ENCODE measurements at regions not wholly inside any gene's neighbourhood (a gene's known extent, or its start where the extent isn't known, plus 50 kb on each side); places are given as distances from the start of the nearest gene placed in this dataset.
"Not testable (repeated sequence)": the region's sequence is repeated elsewhere in the genome, so short reads cannot be mapped to it uniquely, and the experiment has no call there.

DNA sequence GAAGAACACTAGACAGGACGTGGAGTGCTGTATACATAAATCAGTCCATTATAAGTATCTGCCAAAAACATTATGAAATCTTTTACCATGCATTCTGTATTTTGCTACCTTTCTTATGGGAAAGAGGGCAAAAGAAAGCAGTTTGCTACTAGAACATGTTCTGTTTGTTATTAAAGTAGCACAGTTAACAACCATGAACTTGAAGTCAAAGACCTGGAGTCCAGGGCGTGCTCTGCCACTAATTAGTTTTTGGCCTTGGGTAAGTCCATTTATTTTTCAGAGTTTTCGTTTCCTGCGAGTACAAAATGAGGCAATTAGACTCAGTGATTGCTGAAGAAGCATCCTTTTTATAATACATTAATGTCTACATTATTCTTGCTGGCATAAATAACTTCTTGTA lies 143.3 kb upstream of the AGTR1 start:
- DNase-seq (ENCODE audit: low read depth in 3 of 3): no peak

DNA sequence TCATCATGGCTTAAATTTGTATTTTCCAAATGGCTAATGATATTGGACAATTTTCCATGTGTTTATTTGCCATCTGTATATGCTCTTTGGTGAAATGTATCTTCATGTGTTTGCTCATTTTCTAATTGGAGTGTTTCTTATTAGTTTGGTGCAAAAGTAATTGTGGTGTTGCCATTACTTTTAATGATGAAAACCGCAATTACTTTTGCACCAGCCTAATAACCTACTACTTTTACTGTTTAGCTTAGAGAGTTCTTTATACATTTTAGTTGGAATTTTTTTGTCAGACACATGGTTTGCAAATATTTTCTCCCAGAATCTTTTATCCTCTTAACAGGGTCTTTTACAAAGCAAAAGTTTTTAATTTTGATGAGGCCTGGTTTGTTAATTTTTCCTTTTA lies 141.0 kb upstream of the AGTR1 start:
- no peak for DNase-seq (ENCODE audit: low read depth in 3 of 3)

DNA sequence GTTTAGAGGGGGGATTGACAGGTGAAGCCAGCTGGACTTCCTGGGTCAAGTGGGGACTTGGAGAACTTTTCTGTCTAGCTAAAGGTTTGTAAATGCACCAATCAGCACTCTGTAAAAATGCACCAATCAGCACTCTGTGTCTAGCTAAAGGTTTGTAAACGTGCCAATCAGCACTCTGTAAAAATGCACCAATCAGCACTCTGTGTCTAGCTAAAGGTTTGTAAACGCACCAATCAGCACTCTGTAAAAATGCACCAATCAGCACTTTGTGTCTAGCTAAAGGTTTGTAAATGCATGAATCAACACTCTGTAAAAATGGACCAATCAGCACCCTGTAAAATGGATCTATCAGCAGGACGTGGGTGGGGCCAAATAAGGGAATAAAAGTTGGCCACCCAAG lies 120.1 kb upstream of the AGTR1 start:
- not testable (repeated sequence) for DNase-seq (ENCODE audit: low read depth in 3 of 3)

DNA sequence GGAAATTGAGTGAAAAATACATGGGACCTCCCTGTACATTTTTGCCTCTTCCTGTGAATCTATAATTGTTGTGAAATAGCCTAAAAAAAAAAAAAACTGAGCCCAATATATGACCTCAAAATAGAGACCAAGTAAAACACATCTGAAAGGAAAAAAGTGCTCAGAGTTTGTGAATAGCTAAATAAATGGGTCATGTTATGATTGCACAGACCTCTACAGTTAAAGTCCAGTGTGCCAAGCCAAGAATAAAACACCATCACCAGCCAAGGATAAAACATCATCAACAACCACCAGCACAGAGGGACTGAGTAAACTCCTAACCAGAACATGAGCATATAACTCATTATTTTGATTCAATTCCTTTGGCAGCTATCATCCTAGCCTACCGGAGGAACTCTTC lies 115.6 kb upstream of the AGTR1 start:
- DNase-seq (ENCODE audit: low read depth in 3 of 3): no peak

DNA sequence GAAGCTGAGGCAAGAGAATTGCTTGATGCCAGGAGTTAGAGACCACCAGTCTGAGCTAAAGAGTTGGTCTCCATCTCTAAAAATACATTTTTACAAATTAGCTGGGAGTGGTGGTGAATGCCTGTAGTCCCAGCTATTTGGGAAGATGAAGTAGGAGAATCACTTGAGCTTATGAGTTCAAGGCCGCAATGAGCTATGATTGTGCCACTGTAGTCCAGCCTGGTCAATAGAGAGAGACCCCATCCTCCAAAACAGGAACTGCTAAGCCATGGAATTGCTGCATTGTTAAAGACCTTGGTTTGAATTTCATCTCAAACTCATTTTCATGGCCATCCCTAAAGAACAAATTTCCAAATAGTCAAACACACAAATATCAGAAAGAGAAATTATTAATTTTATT lies 113.9 kb upstream of the AGTR1 start:
- DNase-seq (ENCODE audit: low read depth in 3 of 3): no peak

DNA sequence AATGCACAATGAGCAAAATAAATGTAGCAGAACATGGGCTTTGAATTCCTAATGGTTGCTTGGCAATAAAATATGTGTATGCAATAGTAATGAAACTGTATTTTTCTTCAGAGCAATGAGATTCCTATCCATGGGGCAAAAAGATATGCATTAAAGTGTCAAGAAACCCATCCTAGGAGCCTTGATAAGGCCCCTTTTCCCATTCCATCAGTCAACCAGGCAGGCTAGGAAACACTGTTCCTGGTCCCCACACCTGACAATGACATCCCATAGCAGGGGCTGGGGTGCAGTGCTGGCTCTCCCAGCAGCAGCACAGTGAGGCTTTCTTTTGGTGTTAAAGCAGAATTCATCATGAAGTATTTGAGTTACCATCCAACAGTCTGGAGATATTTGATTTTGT lies 113.3 kb upstream of the AGTR1 start:
- no peak for DNase-seq (ENCODE audit: low read depth in 3 of 3)

DNA sequence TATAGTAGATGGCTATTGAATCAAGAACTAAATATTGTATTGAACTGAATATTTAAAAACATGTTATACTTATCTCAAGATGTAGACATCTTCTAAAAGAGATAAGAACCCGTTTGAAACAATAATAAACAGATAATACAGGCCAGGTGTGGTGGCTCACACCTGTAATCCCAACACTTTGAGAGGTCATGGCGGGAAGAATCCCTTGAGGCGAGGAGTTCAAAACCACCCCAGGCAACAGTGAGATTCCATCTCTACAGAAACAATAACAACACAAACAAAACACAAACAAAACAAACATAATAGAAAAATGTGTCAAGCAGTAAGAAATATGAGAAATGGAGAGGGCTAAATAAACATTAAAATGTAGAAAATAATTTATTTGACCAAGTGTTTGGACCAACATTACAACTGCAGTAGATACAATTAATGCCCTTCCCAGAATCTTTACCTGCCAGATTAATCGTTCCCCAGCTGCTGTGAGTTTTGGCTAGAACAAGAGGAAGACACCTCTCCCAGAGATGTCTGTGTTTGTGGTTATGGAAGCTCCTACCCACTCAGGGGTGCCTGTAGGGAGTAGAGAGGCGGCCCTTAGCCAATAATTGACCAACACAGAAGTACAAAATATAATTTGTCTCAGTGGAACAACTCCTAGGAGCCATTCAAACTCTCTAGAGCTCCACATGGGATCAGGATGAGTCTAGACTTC lies 111.9 kb upstream of the AGTR1 start:
- DNase-seq (ENCODE audit: low read depth in 3 of 3): no peak

DNA sequence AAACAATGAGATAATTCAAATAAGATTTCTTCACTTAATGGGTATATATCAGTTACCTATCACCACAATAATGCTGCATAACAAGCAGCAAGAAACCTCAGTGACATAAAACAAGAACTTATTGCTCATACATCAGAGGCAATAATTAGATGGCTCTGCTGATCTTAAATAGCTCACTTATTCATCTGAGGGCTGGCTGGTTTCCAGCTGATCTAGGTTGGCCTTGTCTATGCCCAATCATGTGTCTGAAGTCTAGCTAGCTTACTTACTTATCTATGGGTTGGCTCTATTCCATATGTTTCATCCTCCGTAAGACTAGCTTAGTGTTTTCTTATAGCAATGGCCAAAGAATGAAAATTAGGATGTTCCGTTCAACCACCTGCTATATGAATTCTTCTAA lies 109.4 kb upstream of the AGTR1 start:
- no peak for DNase-seq (ENCODE audit: low read depth in 3 of 3)

DNA sequence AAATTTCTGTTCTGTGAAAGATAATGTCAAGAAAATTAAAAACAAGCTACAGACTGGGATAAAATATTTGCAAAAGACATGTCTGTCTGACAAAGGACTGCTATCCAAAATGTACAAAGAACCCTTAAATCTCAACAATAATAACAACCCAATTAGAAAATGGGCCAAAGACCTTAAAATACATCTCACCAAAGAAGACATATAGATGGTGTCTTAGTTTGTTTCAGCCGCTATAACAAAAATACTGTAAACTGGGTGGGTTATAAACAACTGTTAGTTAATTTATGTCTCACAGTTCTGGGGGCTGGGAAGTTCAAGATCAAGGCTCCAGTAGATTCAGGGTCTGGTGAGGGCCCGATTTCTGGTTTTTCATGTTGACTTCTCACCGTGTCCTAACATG lies 106.2 kb upstream of the AGTR1 start:
- DNase-seq (ENCODE audit: low read depth in 3 of 3): no peak

DNA sequence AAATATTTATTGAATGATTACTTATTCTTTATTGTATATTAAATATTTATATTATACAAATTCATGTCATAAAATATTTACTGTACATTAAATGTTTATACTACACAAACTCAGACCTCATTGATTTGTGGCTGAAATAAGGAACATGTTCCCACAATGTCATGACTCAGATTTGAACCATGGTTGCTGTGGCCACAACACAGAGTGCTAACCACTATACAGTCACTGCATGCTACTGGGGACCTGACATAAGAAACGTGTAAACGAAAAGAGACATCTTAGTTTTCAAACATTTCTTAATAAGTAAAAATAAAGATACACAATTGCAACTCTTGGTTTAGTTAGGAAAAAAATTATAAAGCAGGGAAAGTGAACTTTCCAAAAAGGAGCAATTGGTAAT lies 99.1 kb upstream of the AGTR1 start:
- DNase-seq (ENCODE audit: low read depth in 3 of 3): no peak

DNA sequence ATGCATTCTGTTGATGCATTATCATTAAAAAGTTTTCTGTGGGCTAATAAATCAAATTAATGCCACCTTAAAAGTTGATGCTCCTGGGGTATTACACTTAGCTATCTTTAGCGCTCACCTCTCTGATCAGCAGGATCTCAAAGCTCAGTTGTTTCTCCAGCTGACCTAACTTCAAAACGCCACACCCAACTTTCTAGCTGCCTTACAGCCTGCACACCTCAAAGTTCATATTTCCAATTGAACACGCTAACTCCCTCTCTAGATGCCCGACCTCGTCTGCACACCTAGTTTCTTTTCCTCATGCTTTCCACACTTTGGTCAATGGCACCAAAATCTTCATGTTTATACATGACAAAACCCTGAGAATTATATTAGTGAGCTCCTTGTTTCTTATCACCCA lies 98.2 kb upstream of the AGTR1 start:
- DNase-seq (ENCODE audit: low read depth in 3 of 3): no peak

DNA sequence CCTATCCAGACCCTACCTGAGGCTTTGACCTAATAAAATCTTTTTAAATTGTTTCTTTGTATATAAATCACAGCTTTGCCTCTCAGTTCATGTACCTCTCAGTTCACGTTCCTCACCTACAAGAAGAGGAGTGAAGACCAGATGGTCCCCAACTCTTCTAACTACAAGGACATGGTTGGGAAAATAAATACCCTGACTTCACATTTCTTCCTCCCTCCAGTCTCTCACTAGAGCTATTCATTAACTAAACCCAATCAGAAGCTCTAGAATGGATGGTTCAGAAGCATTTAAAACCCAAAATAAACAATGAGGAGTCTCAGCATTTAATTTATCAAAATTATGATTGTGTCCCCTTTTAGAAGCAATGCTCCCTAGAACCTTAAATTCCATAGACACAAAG lies 97.3 kb upstream of the AGTR1 start:
- DNase-seq (ENCODE audit: low read depth in 3 of 3): no peak

DNA sequence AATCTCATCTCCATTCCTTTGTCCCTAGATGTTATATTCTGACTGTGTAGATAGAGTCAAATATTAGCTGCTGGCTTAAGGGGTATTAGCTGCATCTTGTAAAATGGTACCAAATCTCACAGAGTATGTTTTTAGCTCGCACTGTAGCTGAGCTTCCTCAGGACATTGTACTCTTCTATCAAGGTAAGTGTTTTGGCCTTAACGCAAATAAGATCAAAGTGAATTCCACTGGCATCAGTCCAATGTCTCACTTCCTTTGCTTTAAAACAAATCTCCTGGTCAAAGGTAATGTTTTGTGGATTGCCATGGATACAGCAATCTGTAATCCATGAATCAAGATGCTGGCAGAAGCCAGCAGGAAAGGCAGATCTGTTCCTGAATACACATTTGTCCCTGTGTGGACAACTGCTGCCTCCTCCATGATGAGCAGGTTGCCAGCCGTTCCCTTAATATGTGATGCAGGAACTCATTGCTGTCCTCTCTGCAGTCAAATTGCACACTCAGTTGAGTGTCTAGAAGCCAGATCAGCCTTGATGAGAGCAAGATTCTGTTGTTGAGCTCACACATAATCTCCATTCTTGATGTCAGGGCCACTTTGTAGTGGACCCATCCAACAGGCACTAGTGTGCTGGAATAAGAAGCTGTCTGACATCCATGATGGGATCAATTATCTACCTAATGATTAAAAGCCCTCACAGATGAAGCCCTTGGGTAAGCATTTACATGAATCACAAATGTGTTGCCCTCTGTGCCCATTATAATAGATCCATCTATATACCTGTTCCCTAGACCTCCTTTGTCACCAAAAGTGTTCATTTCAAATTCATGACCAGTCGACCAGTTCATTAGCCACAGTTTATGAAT lies 96.6 kb upstream of the AGTR1 start:
- DNase-seq (ENCODE audit: low read depth in 3 of 3): no peak

DNA sequence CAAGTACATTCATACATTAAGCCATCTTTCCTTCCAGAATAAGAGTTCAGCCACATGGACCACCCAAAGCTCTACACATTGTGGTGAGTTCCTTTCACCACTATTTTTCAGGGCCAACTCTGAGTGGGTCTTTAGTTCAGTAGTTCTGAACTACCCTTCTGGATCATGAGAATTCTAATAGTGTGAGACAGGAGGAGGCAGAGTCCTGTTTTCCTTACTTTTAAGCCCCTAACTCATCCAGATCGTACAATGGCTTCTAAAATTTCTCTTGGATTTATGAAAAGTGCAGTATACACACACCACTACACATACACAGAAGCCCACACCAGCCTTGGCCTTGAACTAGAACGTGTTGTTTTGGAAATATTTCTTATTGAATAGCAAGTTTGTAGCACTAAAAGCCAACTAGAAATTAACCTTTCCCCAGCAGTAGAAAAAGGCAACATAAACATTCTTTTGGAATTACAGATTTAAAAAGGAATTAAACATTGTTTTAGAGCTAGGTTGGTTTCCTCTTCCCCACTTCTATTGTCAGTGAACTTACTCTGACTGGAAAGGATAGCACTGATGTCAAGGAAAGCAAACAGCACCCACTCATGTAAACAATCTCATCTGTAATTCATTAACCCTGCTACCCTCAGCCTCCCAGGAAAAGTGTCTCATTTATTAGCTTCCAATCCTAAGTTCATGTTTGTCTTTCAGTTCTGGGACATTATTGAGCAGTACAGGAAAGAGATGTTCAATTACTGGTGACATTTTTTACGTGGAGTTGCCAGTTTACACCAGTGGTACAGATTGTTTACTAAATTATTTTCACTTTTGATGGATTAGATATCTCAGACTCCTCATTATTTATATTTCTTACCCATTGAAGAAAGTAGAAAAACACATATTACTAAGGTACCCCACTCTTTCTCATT lies 95.7 kb upstream of the AGTR1 start:
- DNase-seq (ENCODE audit: low read depth in 3 of 3): no peak

DNA sequence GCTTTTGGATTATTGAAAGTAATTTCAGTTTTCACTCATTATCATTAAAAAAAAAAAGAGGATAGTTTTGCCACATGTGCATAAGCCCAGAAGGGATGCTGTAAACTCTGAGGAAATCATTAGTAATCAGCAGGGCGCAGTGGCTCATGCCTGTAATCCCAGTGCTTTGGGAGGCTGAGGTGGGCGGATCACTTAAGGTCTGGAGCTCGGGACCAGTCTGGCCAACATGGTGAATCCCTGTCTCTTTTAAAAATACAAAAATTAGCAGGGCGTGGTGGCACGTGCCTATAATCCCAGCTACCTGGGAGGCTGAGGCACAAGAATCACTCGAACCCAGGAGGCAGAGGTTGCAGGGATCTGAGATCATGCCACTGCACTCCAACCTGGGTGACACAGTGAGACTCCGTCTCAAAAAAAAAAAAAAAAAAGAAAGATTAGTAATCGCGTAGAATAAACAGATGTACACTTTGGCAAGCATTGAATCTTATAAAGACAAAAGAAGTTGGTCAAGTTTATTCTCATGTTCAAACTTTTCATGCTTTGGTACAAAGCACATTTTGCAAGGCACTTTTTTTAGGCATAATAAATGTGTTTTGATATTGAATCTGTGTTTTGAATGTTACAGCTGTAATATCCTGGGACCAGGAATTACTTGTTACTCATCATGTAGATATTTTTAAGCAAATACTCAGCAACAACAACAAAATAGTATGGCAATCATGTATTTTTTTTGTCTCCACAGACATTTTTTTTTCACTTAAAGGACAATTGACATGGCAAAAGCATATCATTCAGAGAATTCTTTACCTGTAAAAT lies 93.2 kb upstream of the AGTR1 start:
- no peak for DNase-seq (ENCODE audit: low read depth in 3 of 3)

DNA sequence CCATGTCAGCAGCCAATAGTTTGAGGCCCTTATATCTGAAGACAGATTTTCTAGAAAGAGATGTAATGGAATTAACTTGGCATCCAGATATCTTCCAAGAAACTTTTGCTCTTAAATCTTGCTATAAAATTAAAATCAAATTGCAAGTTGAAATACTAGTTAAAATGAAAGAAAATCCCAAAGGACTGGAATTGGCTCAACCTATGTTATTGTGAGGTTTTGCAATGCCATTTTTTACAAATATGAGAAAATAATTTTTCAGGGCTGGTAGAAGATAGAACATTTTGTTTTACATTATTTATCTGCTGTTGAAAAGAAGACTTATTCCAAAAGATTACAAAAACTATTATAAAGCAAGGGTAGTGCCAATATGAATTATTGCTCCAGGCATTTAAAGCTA lies 92.2 kb upstream of the AGTR1 start:
- no peak for DNase-seq (ENCODE audit: low read depth in 3 of 3)

DNA sequence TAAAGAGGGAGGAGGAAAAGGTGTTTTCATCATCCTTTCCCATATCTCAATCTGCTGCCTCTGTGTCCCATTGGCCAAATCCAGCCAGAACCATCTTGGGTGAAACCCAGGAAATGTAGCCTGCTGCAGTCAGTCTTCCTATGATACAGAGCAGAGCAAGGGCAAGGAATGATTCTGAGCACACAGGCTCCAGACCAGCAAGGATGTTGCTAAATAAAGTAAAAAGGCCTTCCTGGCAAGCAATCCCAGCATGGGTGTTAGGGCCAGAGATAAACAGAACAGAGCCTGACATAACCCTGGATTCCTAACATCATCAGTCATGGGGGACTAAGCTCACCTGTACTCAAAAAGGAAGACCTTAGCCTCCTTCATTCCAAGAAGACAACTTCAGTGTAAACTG lies 90.7 kb upstream of the AGTR1 start:
- DNase-seq (ENCODE audit: low read depth in 3 of 3): no peak

DNA sequence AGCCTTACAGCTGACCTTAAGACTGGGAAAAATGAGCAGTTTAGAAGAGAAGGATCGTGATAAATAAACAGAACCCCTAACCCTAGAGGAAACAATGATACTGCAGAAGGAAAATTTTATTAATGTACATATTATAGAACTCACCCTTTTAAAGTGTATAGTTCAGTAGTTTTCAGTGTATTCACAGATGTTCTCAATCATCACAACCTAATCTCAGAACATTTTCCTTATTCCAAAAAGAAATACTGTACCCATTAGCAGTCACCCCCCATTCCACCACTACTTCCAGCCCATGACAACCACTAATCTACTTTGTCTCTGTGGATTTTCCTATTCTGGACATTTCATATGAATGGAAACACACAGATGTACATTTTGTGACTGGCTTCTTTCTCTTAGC lies 90.2 kb upstream of the AGTR1 start:
- no peak for DNase-seq (ENCODE audit: low read depth in 3 of 3)

DNA sequence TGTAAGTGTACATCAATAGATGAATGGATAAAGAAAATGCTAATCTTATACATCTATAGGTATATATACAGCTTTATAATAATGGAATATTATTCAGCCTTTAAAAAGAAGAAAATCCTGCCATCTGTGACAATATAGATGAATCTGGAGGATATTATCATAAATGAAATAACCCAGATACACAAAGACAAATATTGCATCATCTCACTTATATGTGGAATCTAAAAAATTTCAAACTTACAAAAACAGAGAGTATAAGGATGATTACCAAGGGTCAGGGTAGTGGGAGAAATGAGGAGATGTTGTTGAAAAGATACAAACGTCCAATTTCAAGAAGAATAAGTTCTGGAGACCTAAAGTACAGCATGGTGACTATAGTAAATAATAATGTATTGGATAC lies 85.4 kb upstream of the AGTR1 start:
- DNase-seq (ENCODE audit: low read depth in 3 of 3): no peak

DNA sequence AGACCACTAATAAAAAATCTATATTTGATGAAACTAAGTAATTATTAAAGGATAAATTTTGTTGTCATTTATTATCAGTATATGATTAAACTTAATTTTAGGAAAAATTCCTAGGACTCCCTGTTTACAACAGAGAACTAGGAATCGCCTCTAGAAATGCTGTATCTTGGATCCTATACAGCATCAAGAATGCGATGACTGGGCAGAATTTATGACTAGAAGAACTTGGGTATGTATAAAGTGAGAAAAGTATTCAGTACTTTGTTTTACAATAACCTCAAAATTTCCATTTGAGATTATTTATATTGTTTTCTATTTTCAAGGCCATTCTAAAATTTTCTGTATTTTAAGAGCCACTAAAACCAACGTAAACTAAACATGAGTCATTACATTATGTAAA lies 82.3 kb upstream of the AGTR1 start:
- no peak for DNase-seq (ENCODE audit: low read depth in 3 of 3)

DNA sequence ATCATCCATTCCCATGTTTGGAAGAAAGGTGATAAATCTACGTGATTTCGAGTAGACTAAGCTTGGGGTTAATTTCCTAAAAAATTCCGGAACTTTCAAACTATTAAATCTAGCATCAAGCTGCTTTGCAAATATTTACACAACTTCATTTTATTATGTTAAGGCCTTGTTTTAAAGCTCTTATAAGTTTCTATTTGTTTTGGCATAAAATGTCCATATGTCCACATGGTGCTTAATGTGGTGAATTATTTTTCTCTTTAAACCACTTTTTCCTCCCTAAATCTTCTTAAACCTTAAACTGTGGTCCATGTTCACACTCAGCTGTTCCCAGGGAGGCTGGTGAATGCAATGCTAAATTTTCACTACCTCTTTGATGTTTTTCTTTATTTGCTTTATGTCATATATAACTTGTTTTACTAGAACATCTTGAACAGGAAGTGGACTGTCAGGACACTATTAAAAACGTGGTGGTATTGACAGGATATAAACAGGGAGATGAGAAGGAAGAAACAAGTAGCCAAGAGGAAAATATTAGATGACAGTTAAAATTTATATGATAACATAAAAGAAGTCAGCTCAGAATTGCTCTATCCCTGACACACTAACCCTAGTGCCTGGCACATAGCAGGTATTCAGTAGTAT lies 72.5 kb upstream of the AGTR1 start:
- DNase-seq (ENCODE audit: low read depth in 3 of 3): no peak
